Gastrocnemius medialis (tissue), 4 donors: ENCODE measurements at regions not wholly inside any gene's neighbourhood (a gene's known extent, or its start where the extent isn't known, plus 50 kb on each side); places are given as distances from the start of the nearest gene placed in this dataset.
A peak's percentile ranks its signal among the peaks of the same experiment; 100 is the strongest.
"Not testable (repeated sequence)": the region's sequence is repeated elsewhere in the genome, so short reads cannot be mapped to it uniquely, and the experiment has no call there.

Experiments used
- ATAC-seq, 2 donors: fragments of 150-250 bp; one replicate each; pipeline ENCODE4 v1.9.1; 2016
- DNase-seq, 2 donors: peaks; one replicate each; pipeline ENCODE4 v3.0.0-alpha.2; 2019
- H3K27ac ChIP-seq, 4 donors: fragments of 200-600 bp; sonication (generic); 1 replicate in 1 of 4; 2 replicates in 3 of 4; pipeline ENCODE4 v1.5.1; 2016 to 2018; ENCODE audit warnings: mild to moderate bottlenecking in 2 of 4, moderate library complexity in 1 of 4
- H3K27me3 ChIP-seq, 3 donors: fragments of 200-600 bp; sonication (generic) in 2 of 3; 1 replicate in 1 of 3; 2 replicates in 2 of 3; pipeline versions ENCODE4 v1.5.1 to v1.6.0; 2016 to 2019; ENCODE audit warnings: mild to moderate bottlenecking in 1 of 3, moderate library complexity in 1 of 3
- H3K36me3 ChIP-seq, 2 donors: fragments of 200-600 bp; sonication (generic) in 1 of 2; one replicate each; pipeline ENCODE4 v1.5.1; 2017 to 2018
- H3K4me1 ChIP-seq, 2 donors: fragments of 200-600 bp; sonication (generic) in 1 of 2; one replicate each; pipeline ENCODE4 v1.5.1; 2016 to 2017; ENCODE audit warnings: mild to moderate bottlenecking in 2 of 2
- H3K4me3 ChIP-seq, 4 donors: fragments of 200-600 bp; sonication (generic) in 3 of 4; 1 replicate in 1 of 4; 2 replicates in 3 of 4; pipeline ENCODE4 v1.5.1; 2016 to 2019; ENCODE audit warnings: mild to moderate bottlenecking in 2 of 4
- H3K9me3 ChIP-seq, 3 donors: fragments of 200-600 bp; sonication (generic) in 2 of 3; 1 replicate in 1 of 3; 2 replicates in 2 of 3; pipeline ENCODE4 v1.5.1; 2016 to 2019
- CTCF ChIP-seq, 5 experiments: fragments of 450-650 bp in 3 of 5; fragments of 200-600 bp in 2 of 5; sonication (generic) in 2 of 5; IDR thresholded peaks in 4 of 5; conservative IDR thresholded peaks in 1 of 5; 1 replicate in 4 of 5; 2 replicates in 1 of 5; pipeline ENCODE4 v1.5.1; 2016 to 2019; ENCODE audit warnings: antibody characterized with exemption in 5 of 5, mild to moderate bottlenecking in 3 of 5, moderate library complexity in 3 of 5
- POLR2A ChIP-seq, 2 donors: fragments of 450-650 bp; IDR thresholded peaks; one replicate each; pipeline ENCODE4 v1.6.1; 2017; ENCODE audit warnings: antibody characterized with exemption in 2 of 2, mild to moderate bottlenecking in 2 of 2, moderate library complexity in 2 of 2
- in situ Hi-C, 4 donors: fragments of 200-750 bp; cut with MboI; loops; one replicate each; pipeline versions ENCODE4 v1.15.0 to v1.8.0; 2017; ENCODE audit warnings: low sequenced_read_pairs in 4 of 4
- intact Hi-C: fragments of 100-400 bp; cut with DNase I; formaldehyde crosslinking; loops from one replicate; pipeline ENCODE4 v1.15.1; 2023; ENCODE audit warnings: low total_unique reads

- Histone ChIP-seq H3K4me1 (peaks cover 9 to 13% of the 10 kb centered on the region in 2 donors), H3K27ac (peak overlapping the region; percentile 77 to 82 (median 79)), H3K36me3 (no peaks in the 10 kb centered on the region), H3K27me3 (no peaks in the 10 kb centered on the region), H3K9me3 (no peaks in the 10 kb centered on the region), H3K4me3 (peak overlapping the region; percentile 43 to 69 (median 56))
- intact Hi-C loops (loop anchor here (10.0 kb wide), 1 partner anchor 57 kb away; no protein-coding TSS in a partner anchor), in situ Hi-C loops (no loop called here)
- ATAC-seq (peak; percentile 11 to 28), DNase-seq (no peak)
- TF ChIP-seq POLR2A (IDR thresholded peaks at IDR 0.05): no peak
- TF ChIP-seq CTCF (IDR thresholded peaks at IDR 0.05 in 4 of 5, conservative IDR thresholded peaks at IDR 0.05 in 1 of 5): no peak
Observed at GRCh38 chr6:25137916-25138232, 141.3 kb upstream of the CARMIL1 start.

GRCh38 chr6:25138233-25138933 is 140.8 kb upstream of the CARMIL1 start:
- intact Hi-C loops (loop anchor here (10.0 kb wide), 1 partner anchor 56 kb away; no protein-coding TSS in a partner anchor), in situ Hi-C loops (no loop called here)
- H3K9me3 ChIP-seq: no peaks in the 10 kb centered on the region
- no peaks in the 10 kb centered on the region for H3K27me3 ChIP-seq
- peak overlapping the region; percentile 43 to 69 (median 56) for H3K4me3 ChIP-seq
- peak overlapping the region; percentile 77 to 82 (median 79) for H3K27ac ChIP-seq
- DNase-seq (peak; percentile 30 to 32), ATAC-seq (peak; percentile 77 to 88)
- TF ChIP-seq POLR2A (IDR thresholded peaks at IDR 0.05): peak; percentile 34 to 35
- no peak for TF ChIP-seq CTCF (IDR thresholded peaks at IDR 0.05 in 4 of 5, conservative IDR thresholded peaks at IDR 0.05 in 1 of 5)
- H3K36me3 ChIP-seq: no peaks in the 10 kb centered on the region
- H3K4me1 ChIP-seq: peaks cover 9 to 13% of the 10 kb centered on the region in 2 donors

- Histone ChIP-seq H3K4me1 (peaks cover 9 to 13% of the 10 kb centered on the region in 2 donors), H3K36me3 (no peaks in the 10 kb centered on the region), H3K27ac (peak overlapping the region; percentile 77 to 82 (median 79)), H3K4me3 (peak overlapping the region; percentile 43 to 69 (median 56)), H3K9me3 (no peaks in the 10 kb centered on the region), H3K27me3 (no peaks in the 10 kb centered on the region)
- in situ Hi-C loops: no loop called here
- ATAC-seq (no peak), DNase-seq (no peak)
- TF ChIP-seq POLR2A (IDR thresholded peaks at IDR 0.05) (no peak), CTCF (IDR thresholded peaks at IDR 0.05 in 4 of 5, conservative IDR thresholded peaks at IDR 0.05 in 1 of 5) (no peak)
- intact Hi-C loops: loop anchor here (10.0 kb wide), 1 partner anchor 56 kb away; no protein-coding TSS in a partner anchor
Observed at GRCh38 chr6:25138934-25139415, 140.2 kb upstream of the CARMIL1 start.

GRCh38 chr6:25139608-25140007 is 139.6 kb upstream of the CARMIL1 start:
- H3K36me3 ChIP-seq, in situ Hi-C loops, H3K9me3 ChIP-seq, ATAC-seq, H3K27me3 ChIP-seq, DNase-seq: not testable (repeated sequence)
- H3K4me1 ChIP-seq: peaks cover 9 to 13% of the 10 kb centered on the region in 2 donors
- H3K27ac ChIP-seq: peak overlapping the region in 2 of 4 donors; percentile 77 to 82
- intact Hi-C loops: loop anchor here (10.0 kb wide), 1 partner anchor 55 kb away; no protein-coding TSS in a partner anchor
- peak overlapping the region in 2 of 4 donors; percentile 56 to 69 for H3K4me3 ChIP-seq

GRCh38 chr6:25142506-25142905 is 136.7 kb upstream of the CARMIL1 start:
- in situ Hi-C loops: no loop called here
- H3K27me3 ChIP-seq: no peaks in the 10 kb centered on the region

More at GRCh38 chr6:25142506-25142905, 136.7 kb upstream of the CARMIL1 start:
- intact Hi-C loops: no loop called here
- H3K27ac ChIP-seq: no peak overlapping the region
- TF ChIP-seq POLR2A (IDR thresholded peaks at IDR 0.05): no peak
- no peak for TF ChIP-seq CTCF (IDR thresholded peaks at IDR 0.05 in 4 of 5, conservative IDR thresholded peaks at IDR 0.05 in 1 of 5)
- peaks cover 3 to 4% of the 10 kb centered on the region in 2 donors for H3K4me1 ChIP-seq
- H3K9me3 ChIP-seq: no peaks in the 10 kb centered on the region
- ATAC-seq (no peak), DNase-seq (no peak)
- H3K4me3 ChIP-seq: no peak overlapping the region
- H3K36me3 ChIP-seq: no peaks in the 10 kb centered on the region
